ENCODE measurements at regions not wholly inside any gene's neighbourhood (a gene's known extent, or its start where the extent isn't known, plus 50 kb on each side); places are given as distances from the start of the nearest gene placed in this dataset.

- TF ChIP-seq POLR2A (IDR thresholded peaks at IDR 0.05) = no peak
- no peak for TF ChIP-seq CTCF (IDR thresholded peaks at IDR 0.05)
- DNase-seq = no peak
- Histone ChIP-seq H3K36me3 (no peaks in the 10 kb centered on the region), H3K4me3 (no peak overlapping the region), H3K9me3 (no peaks in the 10 kb centered on the region), H3K4me1 (no peaks in the 10 kb centered on the region), H3K27me3 (no peaks in the 10 kb centered on the region), H3K27ac (no peak overlapping the region)
These were observed 498.1 kb upstream of the CRIM1 start for GRCh38 chr2:35857498-35857897.

- H3K27me3 ChIP-seq = no peaks in the 10 kb centered on the region
- H3K27ac ChIP-seq = no peak overlapping the region
- H3K9me3 ChIP-seq = no peaks in the 10 kb centered on the region
- H3K36me3 ChIP-seq = no peaks in the 10 kb centered on the region
- H3K4me3 ChIP-seq = no peak overlapping the region
- DNase-seq = no peak
- H3K4me1 ChIP-seq = no peaks in the 10 kb centered on the region
- TF ChIP-seq CTCF (IDR thresholded peaks at IDR 0.05) (no peak), POLR2A (IDR thresholded peaks at IDR 0.05) (no peak)
These were observed 524.2 kb upstream of the CRIM1 start for GRCh38 chr2:35831385-35831784.

DNA sequence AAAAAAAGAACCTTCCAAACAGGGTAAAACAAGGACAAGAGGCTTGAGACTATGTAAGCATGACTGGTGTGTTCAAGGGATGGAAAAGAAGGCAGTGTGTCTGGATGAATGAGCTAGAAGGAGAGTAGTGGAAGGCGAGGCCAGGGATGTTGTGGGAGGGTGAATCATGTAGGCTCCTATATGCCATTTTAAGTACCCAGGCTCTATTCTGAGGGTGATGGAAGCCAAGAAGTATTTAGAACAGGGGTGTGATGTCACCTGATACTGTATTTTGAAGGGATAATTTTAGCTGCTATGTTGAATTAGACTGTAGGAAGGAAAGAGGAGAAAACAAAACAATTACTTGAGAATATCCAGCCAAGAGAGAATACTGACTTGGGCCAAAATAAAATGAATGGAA is 524.7 kb upstream of the CRIM1 start:
- no peaks in the 10 kb centered on the region for H3K4me1 ChIP-seq
- no peaks in the 10 kb centered on the region for H3K9me3 ChIP-seq
- DNase-seq = no peak
- no peak overlapping the region for H3K27ac ChIP-seq
- H3K27me3 ChIP-seq = no peaks in the 10 kb centered on the region
- no peaks in the 10 kb centered on the region for H3K36me3 ChIP-seq
- TF ChIP-seq CTCF (IDR thresholded peaks at IDR 0.05) (no peak), POLR2A (IDR thresholded peaks at IDR 0.05) (no peak)
- no peak overlapping the region for H3K4me3 ChIP-seq

DNA sequence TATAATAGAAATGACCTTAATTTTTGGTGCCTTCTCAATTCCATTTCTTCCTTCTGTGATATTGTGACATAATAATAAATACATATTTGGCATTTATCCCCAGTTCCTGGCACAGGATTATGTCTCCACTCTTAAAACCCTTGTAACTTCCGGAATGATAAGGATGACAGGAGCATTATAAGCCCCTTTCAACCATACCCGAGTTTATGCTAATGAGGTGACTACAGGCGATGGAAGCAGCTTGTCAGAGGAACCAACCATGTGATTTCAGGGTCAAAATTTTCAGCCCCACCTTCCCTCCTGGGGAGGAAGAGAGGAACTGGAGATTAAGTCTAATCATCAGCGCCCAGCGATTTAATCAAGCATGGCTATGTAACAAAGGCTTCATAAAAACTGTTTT is 528.5 kb upstream of the CRIM1 start:
- no peak overlapping the region for H3K27ac ChIP-seq
- no peaks in the 10 kb centered on the region for H3K4me1 ChIP-seq
- H3K9me3 ChIP-seq = no peaks in the 10 kb centered on the region
- TF ChIP-seq CTCF (IDR thresholded peaks at IDR 0.05) = no peak
- TF ChIP-seq POLR2A (IDR thresholded peaks at IDR 0.05) = no peak
- no peaks in the 10 kb centered on the region for H3K27me3 ChIP-seq
- H3K4me3 ChIP-seq = no peak overlapping the region
- no peaks in the 10 kb centered on the region for H3K36me3 ChIP-seq
- DNase-seq = no peak

DNA sequence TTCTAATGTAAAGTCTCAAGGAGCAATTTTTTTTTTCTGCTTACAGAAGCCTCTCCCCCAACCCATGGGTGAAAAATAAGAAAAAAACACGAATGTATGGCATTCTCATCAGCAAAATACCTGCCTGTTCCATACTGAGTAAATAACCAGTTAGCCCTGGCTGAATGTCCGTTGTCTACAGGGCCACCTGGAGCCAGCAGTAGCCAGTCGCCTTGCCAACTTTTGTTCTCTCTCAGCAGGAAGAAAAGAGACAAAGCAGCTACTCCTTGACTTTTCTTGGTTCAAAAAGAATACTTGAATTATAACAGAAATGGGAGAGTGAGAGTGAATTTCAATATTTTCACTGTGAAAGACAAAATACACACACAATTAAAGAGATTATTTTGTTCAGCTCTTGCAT is 532.9 kb upstream of the CRIM1 start:
- H3K27ac ChIP-seq = no peak overlapping the region
- no peak overlapping the region for H3K4me3 ChIP-seq
- no peak for TF ChIP-seq CTCF (IDR thresholded peaks at IDR 0.05)
- no peak for TF ChIP-seq POLR2A (IDR thresholded peaks at IDR 0.05)
- DNase-seq = no peak
- no peaks in the 10 kb centered on the region for H3K27me3 ChIP-seq
- H3K36me3 ChIP-seq = no peaks in the 10 kb centered on the region
- H3K9me3 ChIP-seq = no peaks in the 10 kb centered on the region
- no peaks in the 10 kb centered on the region for H3K4me1 ChIP-seq

DNA sequence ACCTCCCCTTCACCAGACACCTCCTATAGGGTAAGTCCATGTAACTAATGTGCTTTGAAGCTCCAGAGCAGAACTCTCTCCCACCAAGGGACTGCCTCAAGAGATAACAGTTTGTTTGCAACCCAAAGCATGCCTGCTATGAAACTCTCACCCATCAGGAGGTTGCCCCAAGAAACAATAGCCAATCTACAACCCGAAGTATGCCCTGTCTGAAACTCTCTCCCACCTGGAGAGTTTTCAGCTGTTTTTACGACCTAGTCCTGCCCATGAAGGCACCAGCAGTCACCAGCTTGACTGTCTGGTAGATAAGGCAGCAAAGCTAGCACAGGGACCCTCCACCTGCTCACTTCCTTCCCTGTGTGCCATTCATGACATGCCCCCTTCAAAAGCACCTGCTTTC is 533.9 kb upstream of the CRIM1 start:
- Histone ChIP-seq H3K27me3 (no peaks in the 10 kb centered on the region), H3K36me3 (no peaks in the 10 kb centered on the region), H3K27ac (no peak overlapping the region), H3K9me3 (no peaks in the 10 kb centered on the region), H3K4me3 (no peak overlapping the region), H3K4me1 (no peaks in the 10 kb centered on the region)
- TF ChIP-seq CTCF (IDR thresholded peaks at IDR 0.05) = no peak
- no peak for TF ChIP-seq POLR2A (IDR thresholded peaks at IDR 0.05)
- no peak for DNase-seq
